Caco-2 (cell line): ENCODE measurements at regions not wholly inside any gene's neighbourhood (a gene's known extent, or its start where the extent isn't known, plus 50 kb on each side); places are given as distances from the start of the nearest gene placed in this dataset.

Source experiments
- BruUV-seq: library from RNA; stranded (reverse); fragments of 400-500 nt; replicated peaks from 2 replicates; lab custom pipeline; 2021; lab: Mats Ljungman, UMichigan
- CTCF ChIA-PET: fragments of 300-600 bp; sonication (Branson Sonifier 250); formaldehyde crosslinking; loops from one replicate; lab custom pipeline; 2022; ENCODE audit warnings: antibody characterized with exemption; lab: Charles Lee
- POLR2A ChIA-PET: fragments of 300-600 bp; sonication (Branson Sonifier 250); formaldehyde crosslinking; loops from one replicate; lab custom pipeline; 2022; ENCODE audit warnings: antibody characterized with exemption; lab: Charles Lee
- DNase-seq, 2 experiments: peaks; one replicate each; pipeline versions ENCODE4 v3.0.0 to v3.0.0-alpha.2; 2020 to 2022
- H3K27me3 ChIP-seq: replicated peaks from 2 replicates; pipeline ENCODE4 v1.6.0; 2011; ENCODE audit warnings: low read length; ENCODE audit not compliant: control insufficient read depth, insufficient read depth
- H3K36me3 ChIP-seq: 2 replicates; pipeline ENCODE4 v1.5.1; 2011; ENCODE audit warnings: low read length; ENCODE audit not compliant: control insufficient read depth, insufficient read depth
- H3K4me1 ChIP-seq: fragments of 250-450 bp; sonication (Bioruptor Pico); 2 replicates; pipeline ENCODE4 v1.5.1; 2020; ENCODE audit warnings: mild to moderate bottlenecking
- H3K4me3 ChIP-seq: 2 replicates; pipeline ENCODE4 v1.5.1; 2011; ENCODE audit warnings: low read depth, mild to moderate bottlenecking, control low read depth, low read length
- H3K9me3 ChIP-seq: fragments of 250-450 bp; sonication (Bioruptor Pico); 2 replicates; pipeline ENCODE4 v1.5.1; 2020; ENCODE audit warnings: mild to moderate bottlenecking, moderate library complexity
- H3K27ac Mint-ChIP-seq: one replicate; pipeline ENCODE4 v1.8.0; 2022; ENCODE audit warnings: mixed read lengths; ENCODE audit not compliant: unreplicated experiment
- H3K27me3 Mint-ChIP-seq: one replicate; pipeline ENCODE4 v1.8.0; 2022; ENCODE audit warnings: mixed read lengths; ENCODE audit not compliant: insufficient read depth, unreplicated experiment
- H3K36me3 Mint-ChIP-seq: one replicate; pipeline ENCODE4 v1.8.0; 2022; ENCODE audit warnings: mild to moderate bottlenecking, mixed read lengths; ENCODE audit not compliant: insufficient read depth, unreplicated experiment
- H3K4me1 Mint-ChIP-seq: one replicate; pipeline ENCODE4 v1.8.0; 2022; ENCODE audit warnings: low read depth, mixed read lengths; ENCODE audit not compliant: unreplicated experiment
- H3K4me3 Mint-ChIP-seq: one replicate; pipeline ENCODE4 v1.8.0; 2022; ENCODE audit warnings: mild to moderate bottlenecking, moderate library complexity, mixed read lengths; ENCODE audit not compliant: unreplicated experiment
- H3K9me3 Mint-ChIP-seq: one replicate; pipeline ENCODE4 v1.8.0; 2022; ENCODE audit warnings: mixed read lengths; ENCODE audit not compliant: unreplicated experiment
- intact Hi-C: fragments of 100-400 bp; cut with micrococcal nuclease; formaldehyde crosslinking; loops from one replicate; pipeline ENCODE4 v1.10.0; 2022; ENCODE audit not compliant: unreplicated experiment
- TF ChIP-seq, protein P1 (sequence below), 2 experiments: fragments of 200-600 bp in 1 of 2; IDR thresholded peaks; 1 replicate in 1 of 2; 2 replicates in 1 of 2; pipeline versions ENCODE4 v1.5.1 to v1.8.0; 2011 to 2022; ENCODE audit warnings: antibody characterized with exemption in 1 of 2, control low read depth in 1 of 2, inconsistent platforms in 1 of 2, low read depth in 1 of 2, low read length in 1 of 2, mild to moderate bottlenecking in 1 of 2, moderate library complexity in 1 of 2; ENCODE audit not compliant: insufficient read depth in 1 of 2, severe bottlenecking in 1 of 2, unreplicated experiment in 1 of 2

DNA sequence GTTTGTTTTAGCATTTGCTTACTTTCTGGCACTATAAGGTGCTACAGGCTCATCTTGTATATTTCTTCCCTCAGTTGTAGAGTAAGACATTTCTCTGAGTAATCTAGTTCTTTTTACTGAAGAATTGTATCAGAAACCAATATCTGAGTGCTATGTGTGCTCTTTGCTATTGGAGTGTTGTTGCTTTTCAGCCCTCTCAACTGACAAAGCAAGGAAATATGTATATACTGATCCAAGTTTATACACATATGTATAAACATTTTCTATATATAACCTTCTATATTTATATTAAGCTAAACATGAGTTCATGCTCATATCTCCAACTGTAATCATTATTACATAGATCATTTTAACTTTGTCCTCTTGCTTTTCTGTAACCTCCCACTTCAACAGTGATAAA, 405.7 kb downstream of the RFPL4B start:
- POLR2A ChIA-PET = no interaction called here
- TF ChIP-seq, protein P1, sequence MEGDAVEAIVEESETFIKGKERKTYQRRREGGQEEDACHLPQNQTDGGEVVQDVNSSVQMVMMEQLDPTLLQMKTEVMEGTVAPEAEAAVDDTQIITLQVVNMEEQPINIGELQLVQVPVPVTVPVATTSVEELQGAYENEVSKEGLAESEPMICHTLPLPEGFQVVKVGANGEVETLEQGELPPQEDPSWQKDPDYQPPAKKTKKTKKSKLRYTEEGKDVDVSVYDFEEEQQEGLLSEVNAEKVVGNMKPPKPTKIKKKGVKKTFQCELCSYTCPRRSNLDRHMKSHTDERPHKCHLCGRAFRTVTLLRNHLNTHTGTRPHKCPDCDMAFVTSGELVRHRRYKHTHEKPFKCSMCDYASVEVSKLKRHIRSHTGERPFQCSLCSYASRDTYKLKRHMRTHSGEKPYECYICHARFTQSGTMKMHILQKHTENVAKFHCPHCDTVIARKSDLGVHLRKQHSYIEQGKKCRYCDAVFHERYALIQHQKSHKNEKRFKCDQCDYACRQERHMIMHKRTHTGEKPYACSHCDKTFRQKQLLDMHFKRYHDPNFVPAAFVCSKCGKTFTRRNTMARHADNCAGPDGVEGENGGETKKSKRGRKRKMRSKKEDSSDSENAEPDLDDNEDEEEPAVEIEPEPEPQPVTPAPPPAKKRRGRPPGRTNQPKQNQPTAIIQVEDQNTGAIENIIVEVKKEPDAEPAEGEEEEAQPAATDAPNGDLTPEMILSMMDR (IDR thresholded peaks at IDR 0.05; ENCODE audit: insufficient read depth in 1 of 2, low read depth in 1 of 2, low read length in 1 of 2, severe bottlenecking in 1 of 2, unreplicated experiment in 1 of 2) = no peak
- Mint-ChIP-seq H3K27me3 (peaks cover 2% of the 10 kb centered on the region), H3K36me3 (no peaks in the 10 kb centered on the region), H3K4me1 (no peaks in the 10 kb centered on the region), H3K9me3 (no peaks in the 10 kb centered on the region), H3K4me3 (no peak overlapping the region), H3K27ac (no peak overlapping the region)
- no TSS peak for BruUV-seq
- no peak overlapping the region for H3K4me3 ChIP-seq
- intact Hi-C loops = no loop called here
- CTCF ChIA-PET = no interaction called here
- no peaks in the 10 kb centered on the region for H3K36me3 ChIP-seq
- no peaks in the 10 kb centered on the region for H3K4me1 ChIP-seq
- no peaks in the 10 kb centered on the region for H3K27me3 ChIP-seq
- H3K9me3 ChIP-seq = no peaks in the 10 kb centered on the region
- DNase-seq = no peak

DNA sequence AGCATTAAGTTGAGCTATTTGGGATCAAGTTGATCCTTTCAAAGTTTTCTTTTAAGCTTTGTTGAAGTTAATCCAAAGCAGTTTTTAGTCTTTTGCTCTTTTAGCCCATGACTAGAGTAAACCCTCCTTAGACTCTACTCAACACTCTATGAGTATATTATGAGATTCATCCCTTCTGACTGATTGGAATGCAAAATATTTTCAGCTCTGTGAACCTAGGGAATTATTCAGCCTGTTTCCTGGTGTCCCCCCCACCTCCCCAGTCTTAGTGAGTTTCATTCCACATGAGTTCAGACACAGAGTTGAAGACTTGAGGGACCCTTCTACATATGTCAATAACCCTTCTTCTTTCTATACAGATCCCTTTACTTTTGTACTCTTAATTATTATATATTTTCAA, 413.7 kb downstream of the RFPL4B start:
- no peak overlapping the region for H3K27ac Mint-ChIP-seq
- intact Hi-C loops = no loop called here
- no TSS peak for BruUV-seq
- Histone ChIP-seq H3K9me3 (no peaks in the 10 kb centered on the region), H3K4me1 (no peaks in the 10 kb centered on the region), H3K27me3 (no peaks in the 10 kb centered on the region), H3K36me3 (no peaks in the 10 kb centered on the region), H3K4me3 (no peak overlapping the region)
- CTCF ChIA-PET = no interaction called here
- H3K4me3 Mint-ChIP-seq = no peak overlapping the region
- no peaks in the 10 kb centered on the region for H3K36me3 Mint-ChIP-seq
- H3K4me1 Mint-ChIP-seq = no peaks in the 10 kb centered on the region
- TF ChIP-seq, protein P1 (IDR thresholded peaks at IDR 0.05; ENCODE audit: insufficient read depth in 1 of 2, low read depth in 1 of 2, low read length in 1 of 2, severe bottlenecking in 1 of 2, unreplicated experiment in 1 of 2) = no peak
- peaks cover 2% of the 10 kb centered on the region for H3K27me3 Mint-ChIP-seq
- no peak for DNase-seq
- no peaks in the 10 kb centered on the region for H3K9me3 Mint-ChIP-seq
- POLR2A ChIA-PET = no interaction called here

DNA sequence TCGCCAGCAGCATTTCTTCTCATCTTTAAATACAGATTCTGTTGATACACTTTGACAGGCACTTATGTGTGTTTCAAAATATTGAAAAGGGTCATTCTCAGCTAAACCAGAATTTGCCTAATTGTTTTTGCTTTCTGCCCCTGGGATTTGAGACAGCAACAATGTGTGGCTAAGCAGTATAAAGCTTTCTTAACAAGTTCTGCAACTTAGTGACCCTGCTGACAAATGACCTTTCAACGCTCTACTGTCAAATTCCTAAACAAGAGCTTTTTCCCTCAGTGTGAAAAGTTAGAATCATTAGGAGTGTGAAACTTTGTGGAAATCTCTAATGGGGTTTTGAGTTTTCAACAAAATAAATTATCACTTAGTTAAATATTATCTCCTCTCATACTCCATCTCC, 414.6 kb downstream of the RFPL4B start:
- CTCF ChIA-PET = no interaction called here
- no peaks in the 10 kb centered on the region for H3K4me1 Mint-ChIP-seq
- H3K27me3 Mint-ChIP-seq = peaks cover 2% of the 10 kb centered on the region
- no peaks in the 10 kb centered on the region for H3K36me3 ChIP-seq
- TF ChIP-seq, protein P1 (IDR thresholded peaks at IDR 0.05; ENCODE audit: insufficient read depth in 1 of 2, low read depth in 1 of 2, low read length in 1 of 2, severe bottlenecking in 1 of 2, unreplicated experiment in 1 of 2) = no peak
- H3K9me3 ChIP-seq = no peaks in the 10 kb centered on the region
- BruUV-seq = no TSS peak
- H3K4me3 Mint-ChIP-seq = no peak overlapping the region
- POLR2A ChIA-PET = no interaction called here
- intact Hi-C loops = no loop called here
- no peaks in the 10 kb centered on the region for H3K36me3 Mint-ChIP-seq
- no peaks in the 10 kb centered on the region for H3K4me1 ChIP-seq
- H3K4me3 ChIP-seq = no peak overlapping the region
- H3K9me3 Mint-ChIP-seq = no peaks in the 10 kb centered on the region
- no peaks in the 10 kb centered on the region for H3K27me3 ChIP-seq
- H3K27ac Mint-ChIP-seq = no peak overlapping the region
- no peak for DNase-seq
